Cardiac muscle cell (in vitro differentiated cells and primary cell): ENCODE measurements at regions not wholly inside any gene's neighbourhood (a gene's known extent, or its start where the extent isn't known, plus 50 kb on each side); places are given as distances from the start of the nearest gene placed in this dataset.
A peak's percentile ranks its signal among the peaks of the same experiment; 100 is the strongest.

Experiments
- DNase-seq, 2 donors: peaks; one replicate each; pipeline versions ENCODE4 v3.0.0 to v3.0.0-alpha.2; 2010 to 2017; ENCODE audit warnings: low read depth in 1 of 2, low spot score in 1 of 2
- H3K27ac ChIP-seq: fragments of 200-600 bp; sonication (generic); 2 replicates; pipeline ENCODE4 v1.5.1; 2016
- H3K27me3 ChIP-seq: fragments of 200-600 bp; sonication (generic); 2 replicates; pipeline ENCODE4 v1.6.0; 2016; ENCODE audit warnings: control low read depth
- H3K36me3 ChIP-seq: fragments of 200-600 bp; sonication (generic); 2 replicates; pipeline ENCODE4 v1.5.1; 2016; ENCODE audit warnings: control low read depth
- H3K4me1 ChIP-seq: fragments of 200-600 bp; sonication (generic); 2 replicates; pipeline ENCODE4 v1.8.1; 2017; ENCODE audit warnings: low read depth, mild to moderate bottlenecking, mixed run types
- H3K4me3 ChIP-seq: fragments of 200-600 bp; sonication (generic); 2 replicates; pipeline ENCODE4 v1.5.1; 2016; ENCODE audit warnings: mild to moderate bottlenecking
- H3K9me3 ChIP-seq: fragments of 200-600 bp; sonication (generic); 2 replicates; pipeline ENCODE4 v1.5.1; 2017; ENCODE audit warnings: low read depth, mild to moderate bottlenecking, control low read depth
- TF ChIP-seq, protein P1 (sequence below): IDR thresholded peaks from 2 replicates; pipeline ENCODE4 v1.5.1; 2012; ENCODE audit warnings: low read depth, mild to moderate bottlenecking, low read length

- H3K27ac ChIP-seq, result no peak overlapping the region
- H3K36me3 ChIP-seq, result no peaks in the 10 kb centered on the region
- H3K4me3 ChIP-seq, result no peak overlapping the region
- peaks cover 8% of the 10 kb centered on the region for H3K4me1 ChIP-seq
- H3K27me3 ChIP-seq, result no peaks in the 10 kb centered on the region
- H3K9me3 ChIP-seq, result no peaks in the 10 kb centered on the region
- TF ChIP-seq, protein P1, sequence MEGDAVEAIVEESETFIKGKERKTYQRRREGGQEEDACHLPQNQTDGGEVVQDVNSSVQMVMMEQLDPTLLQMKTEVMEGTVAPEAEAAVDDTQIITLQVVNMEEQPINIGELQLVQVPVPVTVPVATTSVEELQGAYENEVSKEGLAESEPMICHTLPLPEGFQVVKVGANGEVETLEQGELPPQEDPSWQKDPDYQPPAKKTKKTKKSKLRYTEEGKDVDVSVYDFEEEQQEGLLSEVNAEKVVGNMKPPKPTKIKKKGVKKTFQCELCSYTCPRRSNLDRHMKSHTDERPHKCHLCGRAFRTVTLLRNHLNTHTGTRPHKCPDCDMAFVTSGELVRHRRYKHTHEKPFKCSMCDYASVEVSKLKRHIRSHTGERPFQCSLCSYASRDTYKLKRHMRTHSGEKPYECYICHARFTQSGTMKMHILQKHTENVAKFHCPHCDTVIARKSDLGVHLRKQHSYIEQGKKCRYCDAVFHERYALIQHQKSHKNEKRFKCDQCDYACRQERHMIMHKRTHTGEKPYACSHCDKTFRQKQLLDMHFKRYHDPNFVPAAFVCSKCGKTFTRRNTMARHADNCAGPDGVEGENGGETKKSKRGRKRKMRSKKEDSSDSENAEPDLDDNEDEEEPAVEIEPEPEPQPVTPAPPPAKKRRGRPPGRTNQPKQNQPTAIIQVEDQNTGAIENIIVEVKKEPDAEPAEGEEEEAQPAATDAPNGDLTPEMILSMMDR, result peak; percentile 29
- DNase-seq, result peak in 1 of 2 donors; percentile 9
Measured at GRCh38 chr5:57094753-57095683, 78.8 kb upstream of the GPBP1 start.

GRCh38 chr5:57097526-57097925, 76.3 kb upstream of the GPBP1 start:
- H3K9me3 ChIP-seq, result no peaks in the 10 kb centered on the region
- no peaks in the 10 kb centered on the region for H3K27me3 ChIP-seq
- H3K27ac ChIP-seq, result no peak overlapping the region
- H3K36me3 ChIP-seq, result no peaks in the 10 kb centered on the region
- H3K4me3 ChIP-seq, result no peak overlapping the region
- no peaks in the 10 kb centered on the region for H3K4me1 ChIP-seq
- no peak for DNase-seq
- TF ChIP-seq, protein P1, result no peak

DNA sequence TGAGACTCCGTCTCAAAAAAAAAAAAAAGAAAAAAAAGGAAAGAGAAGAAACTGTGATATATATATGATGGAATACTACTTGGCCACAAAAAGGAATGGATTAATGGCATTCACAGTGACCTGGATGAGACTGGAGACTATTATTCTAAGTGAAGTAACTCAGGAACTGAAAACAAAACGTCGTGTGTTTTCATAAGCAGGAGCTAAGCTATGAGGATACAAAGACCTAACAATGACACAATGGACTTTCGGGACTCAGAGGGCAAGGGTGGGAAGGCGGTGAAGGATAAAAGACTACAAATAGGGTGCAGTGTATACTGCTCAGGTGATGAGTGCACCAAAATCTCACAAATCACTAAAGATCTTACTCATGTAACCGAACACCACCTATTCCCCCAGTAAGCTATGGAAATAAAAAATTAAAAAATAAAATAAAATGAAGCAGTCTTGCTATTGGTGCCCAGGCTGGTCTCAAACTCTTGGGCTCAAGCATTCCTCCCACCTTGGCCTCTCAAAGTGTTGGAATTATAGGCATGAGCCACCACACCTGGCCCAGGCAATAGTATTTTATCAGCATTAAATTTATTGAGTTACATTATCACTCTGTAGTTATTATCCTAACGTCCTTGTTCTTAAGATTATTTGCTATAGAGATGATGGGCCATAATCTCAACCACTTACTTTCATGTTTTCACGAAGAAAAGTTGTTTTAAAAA, 71.5 kb upstream of the GPBP1 start:
- no peaks in the 10 kb centered on the region for H3K27me3 ChIP-seq
- no peaks in the 10 kb centered on the region for H3K4me1 ChIP-seq
- H3K27ac ChIP-seq, result no peak overlapping the region
- TF ChIP-seq, protein P1, result no peak
- no peaks in the 10 kb centered on the region for H3K36me3 ChIP-seq
- no peaks in the 10 kb centered on the region for H3K9me3 ChIP-seq
- H3K4me3 ChIP-seq, result no peak overlapping the region
- no peak for DNase-seq

- Histone ChIP-seq H3K9me3 (no peaks in the 10 kb centered on the region), H3K4me1 (no peaks in the 10 kb centered on the region), H3K27me3 (no peaks in the 10 kb centered on the region), H3K36me3 (no peaks in the 10 kb centered on the region), H3K4me3 (no peak overlapping the region), H3K27ac (no peak overlapping the region)
- DNase-seq, result no peak
- TF ChIP-seq, protein P1, result no peak
Measured at GRCh38 chr5:57102905-57103255, 71.0 kb upstream of the GPBP1 start.

- Histone ChIP-seq H3K36me3 (no peaks in the 10 kb centered on the region), H3K4me1 (no peaks in the 10 kb centered on the region), H3K27me3 (no peaks in the 10 kb centered on the region), H3K4me3 (no peak overlapping the region), H3K27ac (no peak overlapping the region), H3K9me3 (no peaks in the 10 kb centered on the region)
- TF ChIP-seq, protein P1, result no peak
- DNase-seq, result no peak
Measured at GRCh38 chr5:57103317-57103907, 70.4 kb upstream of the GPBP1 start.
